ENCODE measurements at regions not wholly inside any gene's neighbourhood (a gene's known extent, or its start where the extent isn't known, plus 50 kb on each side); places are given as distances from the start of the nearest gene placed in this dataset.

- H3K4me3 ChIP-seq (ENCODE audit: low read depth in 1 of 2, low read length in 2 of 2) = no peak overlapping the region
- no peaks in the 10 kb centered on the region for H3K36me3 ChIP-seq (ENCODE audit: control insufficient read depth in 1 of 2, insufficient read depth in 2 of 2, low read length in 2 of 2)
- H3K9me3 ChIP-seq (ENCODE audit: control insufficient read depth in 1 of 2, low read length in 2 of 2) = peaks cover 0 to 5% of the 10 kb centered on the region in 2 donors
- H3K27ac ChIP-seq (ENCODE audit: low read length) = no peak overlapping the region
- H3K4me1 ChIP-seq (ENCODE audit: control insufficient read depth in 1 of 2, insufficient read depth in 2 of 2, low read length in 2 of 2) = no peaks in the 10 kb centered on the region
- H3K27me3 ChIP-seq (ENCODE audit: low read depth, low read length) = no peaks in the 10 kb centered on the region
These were observed 60.6 kb upstream of the SHH start for GRCh38 chr7:155872678-155873369.

DNA sequence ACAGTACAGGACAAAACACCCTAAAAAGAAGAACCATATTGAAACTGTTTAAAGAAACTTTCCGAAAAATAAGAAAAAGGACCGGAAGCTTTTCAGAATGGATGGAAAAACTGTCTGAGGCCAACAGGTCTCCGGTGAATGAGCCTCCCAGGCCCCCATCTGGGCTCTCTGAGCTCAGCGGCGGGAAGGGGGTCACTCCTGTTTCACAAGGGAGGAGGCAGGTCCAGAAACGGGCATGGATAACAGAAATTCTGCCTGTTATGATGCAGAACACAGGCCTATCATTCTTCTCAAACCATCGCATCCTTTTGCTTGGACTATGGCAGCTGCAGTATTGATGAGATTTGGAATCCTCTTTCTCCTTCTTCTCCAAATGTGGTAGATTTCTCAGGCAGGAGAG lies 58.9 kb upstream of the SHH start:
- H3K36me3 ChIP-seq (ENCODE audit: control insufficient read depth in 1 of 2, insufficient read depth in 2 of 2, low read length in 2 of 2) = no peaks in the 10 kb centered on the region

GRCh38 chr7:155870334-155871180 lies 58.3 kb upstream of the SHH start:
- Histone ChIP-seq H3K27me3 (ENCODE audit: low read depth, low read length) (no peaks in the 10 kb centered on the region), H3K4me1 (ENCODE audit: control insufficient read depth in 1 of 2, insufficient read depth in 2 of 2, low read length in 2 of 2) (no peaks in the 10 kb centered on the region), H3K4me3 (ENCODE audit: low read depth in 1 of 2, low read length in 2 of 2) (no peak overlapping the region), H3K27ac (ENCODE audit: low read length) (no peak overlapping the region), H3K9me3 (ENCODE audit: control insufficient read depth in 1 of 2, low read length in 2 of 2) (peaks cover 0 to 5% of the 10 kb centered on the region in 2 donors), H3K36me3 (ENCODE audit: control insufficient read depth in 1 of 2, insufficient read depth in 2 of 2, low read length in 2 of 2) (no peaks in the 10 kb centered on the region)

More for the DNA sequence above, 58.9 kb upstream of the SHH start:
- Histone ChIP-seq H3K9me3 (ENCODE audit: control insufficient read depth in 1 of 2, low read length in 2 of 2) (peaks cover 0 to 5% of the 10 kb centered on the region in 2 donors), H3K4me1 (ENCODE audit: control insufficient read depth in 1 of 2, insufficient read depth in 2 of 2, low read length in 2 of 2) (no peaks in the 10 kb centered on the region), H3K27ac (ENCODE audit: low read length) (no peak overlapping the region), H3K27me3 (ENCODE audit: low read depth, low read length) (no peaks in the 10 kb centered on the region), H3K4me3 (ENCODE audit: low read depth in 1 of 2, low read length in 2 of 2) (no peak overlapping the region)

DNA sequence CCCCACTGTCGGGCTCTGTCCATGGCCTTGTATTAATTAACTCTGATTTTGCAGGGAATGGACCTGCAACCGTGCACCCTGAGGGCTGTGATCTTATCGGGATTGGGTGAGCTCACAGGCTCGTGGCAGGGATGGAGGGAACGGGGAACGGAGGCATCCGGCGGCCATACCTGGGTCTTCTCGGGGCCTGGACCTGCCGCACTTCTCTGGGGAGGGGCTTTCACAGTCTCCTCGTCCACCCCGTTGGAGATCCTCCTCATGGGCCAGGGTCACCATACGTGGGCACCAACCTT lies 57.5 kb upstream of the SHH start:
- Histone ChIP-seq H3K27ac (ENCODE audit: low read length) (no peak overlapping the region), H3K4me3 (ENCODE audit: low read depth in 1 of 2, low read length in 2 of 2) (no peak overlapping the region), H3K4me1 (ENCODE audit: control insufficient read depth in 1 of 2, insufficient read depth in 2 of 2, low read length in 2 of 2) (no peaks in the 10 kb centered on the region), H3K27me3 (ENCODE audit: low read depth, low read length) (no peaks in the 10 kb centered on the region), H3K36me3 (ENCODE audit: control insufficient read depth in 1 of 2, insufficient read depth in 2 of 2, low read length in 2 of 2) (no peaks in the 10 kb centered on the region), H3K9me3 (ENCODE audit: control insufficient read depth in 1 of 2, low read length in 2 of 2) (peaks cover 0 to 5% of the 10 kb centered on the region in 2 donors)

DNA sequence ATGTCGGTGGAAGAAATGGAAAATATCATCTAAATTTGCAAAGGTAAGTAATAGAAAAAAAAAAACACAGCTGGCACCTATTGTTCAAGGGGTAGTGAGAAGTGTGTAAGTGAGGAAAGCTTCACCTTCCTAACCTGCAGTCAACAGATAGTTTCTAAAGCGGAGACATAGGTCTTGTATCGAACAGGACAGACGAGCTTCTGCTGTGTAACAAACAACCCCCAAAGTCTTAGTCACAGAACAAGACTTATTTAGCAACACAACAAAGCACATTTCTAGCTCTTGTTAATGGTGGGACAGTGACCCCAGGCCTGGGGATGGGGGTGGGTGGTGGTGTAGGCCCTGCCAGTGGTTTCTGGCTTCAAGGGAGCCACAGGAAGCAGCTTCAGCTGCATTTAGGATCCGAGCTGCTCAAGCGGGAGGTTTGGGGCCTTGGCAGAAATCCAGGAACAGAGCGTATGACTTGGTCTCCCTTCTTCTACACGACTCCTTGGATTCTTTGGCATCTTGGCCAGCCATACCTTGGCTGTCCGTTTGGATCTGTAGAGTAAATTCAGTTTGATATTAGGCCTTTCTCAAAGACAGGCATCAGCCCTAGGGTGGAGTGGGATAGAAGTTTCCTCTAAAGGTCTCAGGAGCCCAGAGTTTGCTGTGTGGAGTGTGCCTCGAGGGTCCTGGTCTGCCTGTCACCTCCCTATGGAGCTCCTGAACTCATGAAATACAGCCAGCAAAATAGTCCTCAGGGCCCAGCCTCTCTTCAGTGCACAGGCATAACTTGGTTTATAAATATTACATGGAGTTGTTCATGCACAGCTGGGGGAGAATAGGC lies 56.9 kb upstream of the SHH start:
- H3K9me3 ChIP-seq (ENCODE audit: control insufficient read depth in 1 of 2, low read length in 2 of 2) = peaks cover 0 to 5% of the 10 kb centered on the region in 2 donors
- no peaks in the 10 kb centered on the region for H3K36me3 ChIP-seq (ENCODE audit: control insufficient read depth in 1 of 2, insufficient read depth in 2 of 2, low read length in 2 of 2)
- no peaks in the 10 kb centered on the region for H3K4me1 ChIP-seq (ENCODE audit: control insufficient read depth in 1 of 2, insufficient read depth in 2 of 2, low read length in 2 of 2)
- no peak overlapping the region for H3K27ac ChIP-seq (ENCODE audit: low read length)
- no peaks in the 10 kb centered on the region for H3K27me3 ChIP-seq (ENCODE audit: low read depth, low read length)
- no peak overlapping the region for H3K4me3 ChIP-seq (ENCODE audit: low read depth in 1 of 2, low read length in 2 of 2)

DNA sequence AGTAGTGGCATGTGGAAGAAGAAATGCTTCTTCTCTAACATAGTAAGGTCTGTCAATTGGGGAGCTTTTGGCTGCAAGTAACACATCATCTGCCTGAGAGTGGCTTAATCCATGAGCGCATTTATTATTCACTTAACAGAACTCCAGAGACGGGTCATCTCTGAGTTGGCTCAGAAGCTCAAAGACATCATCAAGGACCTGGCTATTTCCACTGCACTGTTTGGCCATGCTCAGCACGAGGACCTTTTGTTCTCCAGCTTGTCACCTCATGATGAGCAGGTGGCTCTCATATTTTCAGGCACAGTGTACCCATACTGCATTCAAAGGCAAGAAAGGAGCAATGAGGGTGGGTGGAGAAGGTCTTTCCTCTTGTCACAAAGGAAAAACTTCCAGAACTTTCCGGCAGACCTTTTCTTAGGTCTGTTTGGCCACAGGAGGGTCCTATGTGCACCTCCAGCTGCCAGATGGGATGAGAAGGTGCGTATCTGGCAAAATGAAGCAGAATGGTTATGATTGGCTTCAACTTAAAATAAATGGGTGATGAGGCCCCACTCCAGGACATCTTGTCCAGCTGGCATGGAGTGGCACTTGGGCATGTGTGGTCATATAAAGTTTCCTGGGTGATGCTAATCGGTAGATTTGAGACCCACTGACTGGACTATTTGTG lies 55.6 kb upstream of the SHH start:
- peaks cover 0 to 5% of the 10 kb centered on the region in 2 donors for H3K9me3 ChIP-seq (ENCODE audit: control insufficient read depth in 1 of 2, low read length in 2 of 2)
- H3K4me1 ChIP-seq (ENCODE audit: control insufficient read depth in 1 of 2, insufficient read depth in 2 of 2, low read length in 2 of 2) = no peaks in the 10 kb centered on the region
- H3K4me3 ChIP-seq (ENCODE audit: low read depth in 1 of 2, low read length in 2 of 2) = no peak overlapping the region
- no peaks in the 10 kb centered on the region for H3K36me3 ChIP-seq (ENCODE audit: control insufficient read depth in 1 of 2, insufficient read depth in 2 of 2, low read length in 2 of 2)
- no peaks in the 10 kb centered on the region for H3K27me3 ChIP-seq (ENCODE audit: low read depth, low read length)
- no peak overlapping the region for H3K27ac ChIP-seq (ENCODE audit: low read length)

DNA sequence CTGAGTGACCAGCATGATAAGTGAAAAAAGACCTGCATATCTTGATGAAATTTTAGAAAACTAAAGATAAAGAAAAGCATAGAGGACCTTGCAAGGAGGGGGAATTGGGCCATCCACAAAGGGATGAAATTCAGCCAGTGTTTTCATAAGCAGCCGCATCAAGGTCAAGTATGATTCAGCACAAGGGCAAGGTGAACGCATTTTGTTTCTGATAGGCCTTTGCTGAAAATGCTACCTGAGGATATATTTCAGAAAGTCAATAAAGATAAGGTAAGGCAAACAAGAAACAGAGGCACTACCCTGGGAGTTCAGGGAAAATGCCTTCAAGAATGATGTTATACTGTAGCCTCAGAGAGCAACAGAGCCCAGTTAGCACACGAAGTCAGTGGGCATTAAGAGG lies 55.0 kb upstream of the SHH start:
- Histone ChIP-seq H3K4me1 (ENCODE audit: control insufficient read depth in 1 of 2, insufficient read depth in 2 of 2, low read length in 2 of 2) (no peaks in the 10 kb centered on the region), H3K4me3 (ENCODE audit: low read depth in 1 of 2, low read length in 2 of 2) (no peak overlapping the region), H3K27ac (ENCODE audit: low read length) (no peak overlapping the region), H3K27me3 (ENCODE audit: low read depth, low read length) (peaks cover 3% of the 10 kb centered on the region), H3K9me3 (ENCODE audit: control insufficient read depth in 1 of 2, low read length in 2 of 2) (peaks cover 0 to 5% of the 10 kb centered on the region in 2 donors), H3K36me3 (ENCODE audit: control insufficient read depth in 1 of 2, insufficient read depth in 2 of 2, low read length in 2 of 2) (no peaks in the 10 kb centered on the region)

- H3K4me1 ChIP-seq (ENCODE audit: control insufficient read depth in 1 of 2, insufficient read depth in 2 of 2, low read length in 2 of 2) = no peaks in the 10 kb centered on the region
- no peak overlapping the region for H3K4me3 ChIP-seq (ENCODE audit: low read depth in 1 of 2, low read length in 2 of 2)
- H3K27ac ChIP-seq (ENCODE audit: low read length) = no peak overlapping the region
- no peaks in the 10 kb centered on the region for H3K36me3 ChIP-seq (ENCODE audit: control insufficient read depth in 1 of 2, insufficient read depth in 2 of 2, low read length in 2 of 2)
- peaks cover 0 to 5% of the 10 kb centered on the region in 2 donors for H3K9me3 ChIP-seq (ENCODE audit: control insufficient read depth in 1 of 2, low read length in 2 of 2)
- H3K27me3 ChIP-seq (ENCODE audit: low read depth, low read length) = peaks cover 3% of the 10 kb centered on the region
These were observed 53.7 kb upstream of the SHH start for GRCh38 chr7:155865830-155866525.

DNA sequence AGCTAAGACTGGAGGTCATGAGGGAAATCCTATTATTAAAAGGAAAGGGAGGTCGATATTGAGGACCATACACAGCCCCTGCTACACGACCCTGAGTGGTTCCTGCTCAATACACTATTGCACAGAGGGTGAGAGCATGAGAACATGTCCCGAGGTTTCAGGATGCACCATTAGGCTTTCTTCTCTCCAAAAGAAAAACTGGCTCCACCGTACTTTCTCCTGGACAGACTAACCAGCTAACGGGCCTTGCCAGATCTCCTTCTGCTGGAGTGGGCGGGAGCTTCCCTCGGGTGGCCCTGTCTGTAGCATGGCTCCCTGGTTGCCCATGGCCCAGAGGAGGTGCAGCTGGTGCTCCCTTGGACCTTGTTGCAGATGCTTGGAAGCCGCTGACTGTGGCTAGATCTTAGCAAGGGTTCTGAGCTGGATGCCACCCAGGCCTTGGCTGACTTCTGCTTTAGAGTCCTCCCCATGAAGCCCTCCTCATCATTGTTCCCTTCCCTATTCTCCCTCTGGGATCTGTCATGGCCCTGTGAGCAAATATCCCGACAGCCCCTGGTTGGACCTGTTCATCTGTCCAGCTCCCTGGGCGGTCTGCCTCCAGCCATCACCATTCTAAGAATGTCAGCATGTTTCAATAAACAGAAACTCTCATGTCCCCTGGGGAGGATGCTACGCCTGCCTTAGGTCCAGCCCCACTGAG lies 52.9 kb upstream of the SHH start:
- Histone ChIP-seq H3K27me3 (ENCODE audit: low read depth, low read length) (peaks cover 3% of the 10 kb centered on the region), H3K4me3 (ENCODE audit: low read depth in 1 of 2, low read length in 2 of 2) (no peak overlapping the region), H3K27ac (ENCODE audit: low read length) (no peak overlapping the region)

GRCh38 chr7:155864271-155864985 lies 52.2 kb upstream of the SHH start:
- no peaks in the 10 kb centered on the region for H3K4me1 ChIP-seq (ENCODE audit: control insufficient read depth in 1 of 2, insufficient read depth in 2 of 2, low read length in 2 of 2)

More for the DNA sequence above, 52.9 kb upstream of the SHH start:
- Histone ChIP-seq H3K4me1 (ENCODE audit: control insufficient read depth in 1 of 2, insufficient read depth in 2 of 2, low read length in 2 of 2) (no peaks in the 10 kb centered on the region), H3K36me3 (ENCODE audit: control insufficient read depth in 1 of 2, insufficient read depth in 2 of 2, low read length in 2 of 2) (no peaks in the 10 kb centered on the region), H3K9me3 (ENCODE audit: control insufficient read depth in 1 of 2, low read length in 2 of 2) (peaks cover 0 to 5% of the 10 kb centered on the region in 2 donors)

More at GRCh38 chr7:155864271-155864985, 52.2 kb upstream of the SHH start:
- Histone ChIP-seq H3K36me3 (ENCODE audit: control insufficient read depth in 1 of 2, insufficient read depth in 2 of 2, low read length in 2 of 2) (no peaks in the 10 kb centered on the region), H3K27me3 (ENCODE audit: low read depth, low read length) (peaks cover 3% of the 10 kb centered on the region), H3K27ac (ENCODE audit: low read length) (no peak overlapping the region), H3K9me3 (ENCODE audit: control insufficient read depth in 1 of 2, low read length in 2 of 2) (peaks cover 0 to 5% of the 10 kb centered on the region in 2 donors), H3K4me3 (ENCODE audit: low read depth in 1 of 2, low read length in 2 of 2) (no peak overlapping the region)
